ENCODE measurements at regions not wholly inside any gene's neighbourhood (a gene's known extent, or its start where the extent isn't known, plus 50 kb on each side); places are given as distances from the start of the nearest gene placed in this dataset.

DNA sequence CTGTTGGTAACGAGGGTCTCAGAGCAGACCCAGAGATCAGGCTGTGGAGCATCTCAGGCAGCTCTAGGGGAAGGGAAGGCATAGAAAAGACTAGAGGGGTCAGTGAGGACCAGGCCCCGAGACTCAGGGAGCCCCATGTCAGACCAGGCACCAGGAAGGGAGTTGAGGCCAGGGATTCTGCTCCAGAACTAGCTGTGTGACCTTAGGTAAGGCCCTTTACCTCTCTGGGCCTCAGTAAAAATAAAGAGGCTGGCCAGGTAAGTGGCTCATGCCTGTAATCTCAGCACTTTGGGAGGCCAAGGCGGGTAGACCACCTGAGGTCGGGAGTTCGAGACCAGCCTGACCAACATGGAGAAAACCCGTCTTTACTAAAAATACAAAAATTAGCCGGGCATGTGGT lies 176.4 kb upstream of the IER5L start:
- intact Hi-C loops (cut with DNase I), result no loop called here
- Histone ChIP-seq H3K36me3 (no peaks in the 10 kb centered on the region), H3K4me3 (no peak overlapping the region), H3K27ac (no peak overlapping the region), H3K9me3 (peaks cover 0 to 8% (median 3%) of the 10 kb centered on the region in 4 donors), H3K27me3 (peaks cover 0 to 8% (median 0%) of the 10 kb centered on the region in 3 donors), H3K4me1 (peaks cover 0 to 29% (median 27%) of the 10 kb centered on the region in 4 donors)
- DNase-seq, result no peak
- WGBS, 2 donors, result 92 to 93% methylated on average over 7 of the region's 7 CpGs
- TF ChIP-seq CTCF (IDR thresholded peaks at IDR 0.05), result no peak
- no peak for TF ChIP-seq POLR2A (IDR thresholded peaks at IDR 0.05)
- no peak for TF ChIP-seq POLR2AphosphoS5 (IDR thresholded peaks at IDR 0.05)
- no peak for TF ChIP-seq EP300 (IDR thresholded peaks at IDR 0.05)

DNA sequence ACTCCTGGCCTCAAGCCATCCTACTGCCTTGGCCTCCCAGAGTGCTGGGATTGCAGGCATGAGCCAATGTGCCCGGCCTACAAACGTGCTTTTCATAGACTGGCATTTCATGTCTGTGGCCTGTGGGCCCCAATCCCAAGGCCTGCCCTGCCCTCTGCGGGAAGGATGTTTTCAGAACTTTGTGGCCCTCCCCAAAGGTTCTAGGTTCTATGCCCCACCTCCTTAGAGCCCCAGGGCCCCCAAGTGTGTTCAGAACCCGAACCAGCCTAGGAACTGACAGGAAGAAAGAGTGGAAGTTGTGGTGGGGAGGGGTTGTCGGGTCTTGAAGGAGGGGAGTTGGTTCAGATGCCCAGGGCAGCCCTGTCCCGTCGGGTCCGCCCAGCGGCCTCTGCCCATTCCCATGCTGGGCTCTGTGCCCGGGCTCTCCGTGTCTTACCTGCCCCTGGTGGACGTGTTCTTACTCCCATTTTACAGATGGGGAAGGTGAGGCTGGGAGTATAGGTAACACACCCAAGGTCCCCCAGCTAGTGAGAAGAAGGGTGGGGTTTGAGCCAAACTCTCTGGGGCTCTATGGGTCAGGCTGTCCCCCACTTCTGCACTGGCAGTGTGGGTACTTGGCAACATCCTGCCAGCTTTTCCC lies 175.8 kb upstream of the IER5L start:
- H3K4me3 ChIP-seq, result no peak overlapping the region
- peaks cover 0 to 8% (median 0%) of the 10 kb centered on the region in 3 donors for H3K27me3 ChIP-seq
- peak overlapping the region; percentile 43 to 71 (median 69) for H3K27ac ChIP-seq
- H3K9me3 ChIP-seq, result peaks cover 0 to 8% (median 3%) of the 10 kb centered on the region in 4 donors
- H3K36me3 ChIP-seq, result no peaks in the 10 kb centered on the region
- no peak for TF ChIP-seq POLR2AphosphoS5 (IDR thresholded peaks at IDR 0.05)
- no peak for TF ChIP-seq CTCF (IDR thresholded peaks at IDR 0.05)
- no peak for TF ChIP-seq EP300 (IDR thresholded peaks at IDR 0.05)
- no peak for TF ChIP-seq POLR2A (IDR thresholded peaks at IDR 0.05)
- intact Hi-C loops (cut with DNase I), result no loop called here
- WGBS, 2 donors, result 77 to 81% methylated on average over 12 of the region's 12 CpGs
- peaks cover 0 to 29% (median 27%) of the 10 kb centered on the region in 4 donors for H3K4me1 ChIP-seq
- no peak for DNase-seq

GRCh38 chr9:129352146-129352865 lies 174.2 kb upstream of the IER5L start:
- no peak for DNase-seq
- TF ChIP-seq EP300 (IDR thresholded peaks at IDR 0.05) (no peak), CTCF (IDR thresholded peaks at IDR 0.05) (no peak), POLR2A (IDR thresholded peaks at IDR 0.05) (no peak), POLR2AphosphoS5 (IDR thresholded peaks at IDR 0.05) (no peak)

GRCh38 chr9:129351642-129352145 lies 173.6 kb upstream of the IER5L start:
- peaks cover 0 to 8% (median 0%) of the 10 kb centered on the region in 3 donors for H3K27me3 ChIP-seq
- TF ChIP-seq POLR2A (IDR thresholded peaks at IDR 0.05) (no peak), POLR2AphosphoS5 (IDR thresholded peaks at IDR 0.05) (no peak), EP300 (IDR thresholded peaks at IDR 0.05) (no peak), CTCF (IDR thresholded peaks at IDR 0.05) (no peak)
- H3K4me1 ChIP-seq, result peaks cover 0 to 29% (median 27%) of the 10 kb centered on the region in 4 donors
- intact Hi-C loops (cut with DNase I), result no loop called here
- 4 to 8% methylated on average over 19 of the region's 19 CpGs for WGBS, 2 donors
- H3K4me3 ChIP-seq, result peak overlapping the region; percentile 26 to 56 (median 45)
- peaks cover 0 to 8% (median 3%) of the 10 kb centered on the region in 4 donors for H3K9me3 ChIP-seq
- peak; percentile 78 for DNase-seq
- no peaks in the 10 kb centered on the region for H3K36me3 ChIP-seq
- H3K27ac ChIP-seq, result peak overlapping the region; percentile 43 to 71 (median 69)

More at GRCh38 chr9:129352146-129352865, 174.2 kb upstream of the IER5L start:
- H3K4me1 ChIP-seq, result peaks cover 0 to 29% (median 27%) of the 10 kb centered on the region in 4 donors
- H3K27ac ChIP-seq, result peak overlapping the region; percentile 43 to 71 (median 69)
- intact Hi-C loops (cut with DNase I), result no loop called here
- peak overlapping the region; percentile 26 to 56 (median 45) for H3K4me3 ChIP-seq
- H3K36me3 ChIP-seq, result no peaks in the 10 kb centered on the region
- WGBS, 2 donors, result 18 to 24% methylated on average over 49 of the region's 49 CpGs
- H3K9me3 ChIP-seq, result peaks cover 0 to 8% (median 3%) of the 10 kb centered on the region in 4 donors
- H3K27me3 ChIP-seq, result peaks cover 0 to 8% (median 0%) of the 10 kb centered on the region in 3 donors
